ENCODE measurements at regions not wholly inside any gene's neighbourhood (a gene's known extent, or its start where the extent isn't known, plus 50 kb on each side); places are given as distances from the start of the nearest gene placed in this dataset.

DNA sequence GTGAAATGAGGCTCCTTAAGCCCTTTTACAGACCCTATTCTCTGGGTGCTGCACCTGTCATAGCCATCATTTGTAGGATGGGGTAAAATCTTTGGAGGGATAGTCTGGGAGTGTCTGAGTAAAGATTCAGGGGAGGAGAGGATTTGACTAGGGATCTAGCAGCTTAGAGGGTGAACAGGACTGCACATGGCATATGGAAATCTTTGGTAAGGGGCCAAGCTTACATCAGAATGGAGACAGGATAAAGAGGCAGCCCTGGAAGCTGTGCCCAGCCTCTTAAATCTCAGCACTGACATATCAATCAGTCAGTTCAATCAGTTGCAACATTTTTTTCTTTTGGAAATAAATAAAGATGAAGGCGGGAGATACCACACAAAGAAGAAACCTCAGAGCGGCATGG lies 301.8 kb upstream of the CADM1 start (continued):
- TF ChIP-seq ELF1 (IDR thresholded peaks at IDR 0.05) (no peak), USF1 (IDR thresholded peaks at IDR 0.05; ENCODE audit: borderline replicate concordance, low read depth) (no peak), TAF1 (IDR thresholded peaks at IDR 0.05; ENCODE audit: borderline replicate concordance, low read depth, low read length) (no peak), NFIC (IDR thresholded peaks at IDR 0.05; ENCODE audit: borderline replicate concordance) (no peak), TCF12 (IDR thresholded peaks at IDR 0.05) (no peak)

GRCh38 chr11:115803073-115803740 lies 299.0 kb upstream of the CADM1 start:
- no peak for DNase-seq
- Histone ChIP-seq H3K27ac (ENCODE audit: low read depth in 2 of 2, low read length in 1 of 2) (no peak overlapping the region), H4K20me1 (ENCODE audit: insufficient read depth) (no peaks in the 10 kb centered on the region), H3K4me3 (ENCODE audit: low read depth in 2 of 2, low read length in 1 of 2) (no peak overlapping the region), H3F3A (replicated peaks; ENCODE audit: insufficient read depth) (no peaks in the 10 kb centered on the region), H3K9me2 (no peaks in the 10 kb centered on the region), H3K79me2 (ENCODE audit: insufficient read depth) (no peaks in the 10 kb centered on the region), H3K4me2 (no peak overlapping the region), H3K27me3 (ENCODE audit: insufficient read depth) (no peaks in the 10 kb centered on the region), H3K9me3 (no peaks in the 10 kb centered on the region), H2AFZ (ENCODE audit: low read depth) (no peak overlapping the region), H3K9ac (no peak overlapping the region), H3K4me1 (ENCODE audit: control insufficient read depth in 1 of 2, insufficient read depth in 2 of 2, low read depth in 1 of 2, low read length in 1 of 2) (no peaks in the 10 kb centered on the region; a peak in 1 of 4 replicates), H3K36me3 (replicated peaks in 1 of 2; ENCODE audit: control insufficient read depth in 1 of 2, insufficient read depth in 2 of 2, low read length in 1 of 2) (no peaks in the 10 kb centered on the region)
- TF ChIP-seq USF1 (IDR thresholded peaks at IDR 0.05; ENCODE audit: borderline replicate concordance, low read depth) (no peak), ELF1 (IDR thresholded peaks at IDR 0.05) (no peak), CHD2 (IDR thresholded peaks at IDR 0.05; ENCODE audit: low read length, partially characterized antibody) (no peak), EP300 (IDR thresholded peaks at IDR 0.05; ENCODE audit: borderline replicate concordance in 1 of 2, low read depth in 1 of 2, low read length in 1 of 2) (no peak), FOSL2 (IDR thresholded peaks at IDR 0.05; ENCODE audit: borderline replicate concordance, low read depth) (no peak), FOXJ3 (CRISPR knock-in tag; IDR thresholded peaks at IDR 0.05) (no peak), GABPA (IDR thresholded peaks at IDR 0.05; ENCODE audit: low read depth) (no peak)
- ChIA-PET POLR2A (no interaction called here), CTCF (interaction anchor here (1.6 kb wide), 1 partner anchor 15 kb away, joined by 4 read pairs; no protein-coding TSS in a partner anchor)
- WGBS (ENCODE audit: low lambda C conversion rate), result 30% methylated on average over 2 of the region's 2 CpGs

DNA sequence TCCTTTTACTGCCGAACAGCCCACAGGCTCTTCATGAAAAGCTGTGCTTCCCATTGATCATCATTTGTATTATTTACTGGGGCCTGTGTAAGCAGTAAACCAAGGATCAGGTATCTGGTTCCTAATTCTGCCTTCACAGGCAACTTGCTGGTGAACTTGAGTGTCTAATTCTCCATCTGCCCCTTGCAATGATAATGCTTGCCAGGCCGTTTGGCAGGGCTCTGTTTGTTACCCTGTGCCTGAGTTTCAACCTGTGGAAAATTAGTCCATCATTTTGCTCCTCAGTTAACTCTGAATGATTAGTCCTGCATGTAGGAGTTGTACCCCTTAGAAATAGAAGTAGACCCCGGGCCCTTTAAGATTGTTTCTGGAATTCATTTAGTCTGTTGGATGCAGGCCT lies 298.4 kb upstream of the CADM1 start:
- ChIA-PET CTCF (interaction anchor here (1.6 kb wide), 1 partner anchor 16 kb away, joined by 4 read pairs; no protein-coding TSS in a partner anchor), POLR2A (no interaction called here)
- Histone ChIP-seq H3F3A (replicated peaks; ENCODE audit: insufficient read depth) (no peaks in the 10 kb centered on the region), H3K4me1 (ENCODE audit: control insufficient read depth in 1 of 2, insufficient read depth in 2 of 2, low read depth in 1 of 2, low read length in 1 of 2) (no peaks in the 10 kb centered on the region; a peak in 1 of 4 replicates), H2AFZ (ENCODE audit: low read depth) (no peak overlapping the region), H3K9me3 (no peaks in the 10 kb centered on the region), H3K9ac (no peak overlapping the region), H4K20me1 (ENCODE audit: insufficient read depth) (no peaks in the 10 kb centered on the region), H3K9me2 (no peaks in the 10 kb centered on the region), H3K36me3 (replicated peaks in 1 of 2; ENCODE audit: control insufficient read depth in 1 of 2, insufficient read depth in 2 of 2, low read length in 1 of 2) (no peaks in the 10 kb centered on the region), H3K4me3 (ENCODE audit: low read depth in 2 of 2, low read length in 1 of 2) (no peak overlapping the region), H3K79me2 (ENCODE audit: insufficient read depth) (no peaks in the 10 kb centered on the region), H3K27me3 (ENCODE audit: insufficient read depth) (no peaks in the 10 kb centered on the region), H3K4me2 (no peak overlapping the region), H3K27ac (ENCODE audit: low read depth in 2 of 2, low read length in 1 of 2) (no peak overlapping the region)
- WGBS (ENCODE audit: low lambda C conversion rate), result 22% methylated on average over 3 of the region's 3 CpGs
- DNase-seq, result no peak
- TF ChIP-seq, protein P1, sequence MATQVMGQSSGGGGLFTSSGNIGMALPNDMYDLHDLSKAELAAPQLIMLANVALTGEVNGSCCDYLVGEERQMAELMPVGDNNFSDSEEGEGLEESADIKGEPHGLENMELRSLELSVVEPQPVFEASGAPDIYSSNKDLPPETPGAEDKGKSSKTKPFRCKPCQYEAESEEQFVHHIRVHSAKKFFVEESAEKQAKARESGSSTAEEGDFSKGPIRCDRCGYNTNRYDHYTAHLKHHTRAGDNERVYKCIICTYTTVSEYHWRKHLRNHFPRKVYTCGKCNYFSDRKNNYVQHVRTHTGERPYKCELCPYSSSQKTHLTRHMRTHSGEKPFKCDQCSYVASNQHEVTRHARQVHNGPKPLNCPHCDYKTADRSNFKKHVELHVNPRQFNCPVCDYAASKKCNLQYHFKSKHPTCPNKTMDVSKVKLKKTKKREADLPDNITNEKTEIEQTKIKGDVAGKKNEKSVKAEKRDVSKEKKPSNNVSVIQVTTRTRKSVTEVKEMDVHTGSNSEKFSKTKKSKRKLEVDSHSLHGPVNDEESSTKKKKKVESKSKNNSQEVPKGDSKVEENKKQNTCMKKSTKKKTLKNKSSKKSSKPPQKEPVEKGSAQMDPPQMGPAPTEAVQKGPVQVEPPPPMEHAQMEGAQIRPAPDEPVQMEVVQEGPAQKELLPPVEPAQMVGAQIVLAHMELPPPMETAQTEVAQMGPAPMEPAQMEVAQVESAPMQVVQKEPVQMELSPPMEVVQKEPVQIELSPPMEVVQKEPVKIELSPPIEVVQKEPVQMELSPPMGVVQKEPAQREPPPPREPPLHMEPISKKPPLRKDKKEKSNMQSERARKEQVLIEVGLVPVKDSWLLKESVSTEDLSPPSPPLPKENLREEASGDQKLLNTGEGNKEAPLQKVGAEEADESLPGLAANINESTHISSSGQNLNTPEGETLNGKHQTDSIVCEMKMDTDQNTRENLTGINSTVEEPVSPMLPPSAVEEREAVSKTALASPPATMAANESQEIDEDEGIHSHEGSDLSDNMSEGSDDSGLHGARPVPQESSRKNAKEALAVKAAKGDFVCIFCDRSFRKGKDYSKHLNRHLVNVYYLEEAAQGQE (IDR thresholded peaks at IDR 0.05; ENCODE audit: low read depth, low read length), result no peak
- TF ChIP-seq, protein P2, sequence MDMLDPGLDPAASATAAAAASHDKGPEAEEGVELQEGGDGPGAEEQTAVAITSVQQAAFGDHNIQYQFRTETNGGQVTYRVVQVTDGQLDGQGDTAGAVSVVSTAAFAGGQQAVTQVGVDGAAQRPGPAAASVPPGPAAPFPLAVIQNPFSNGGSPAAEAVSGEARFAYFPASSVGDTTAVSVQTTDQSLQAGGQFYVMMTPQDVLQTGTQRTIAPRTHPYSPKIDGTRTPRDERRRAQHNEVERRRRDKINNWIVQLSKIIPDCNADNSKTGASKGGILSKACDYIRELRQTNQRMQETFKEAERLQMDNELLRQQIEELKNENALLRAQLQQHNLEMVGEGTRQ (IDR thresholded peaks at IDR 0.05; ENCODE audit: borderline replicate concordance, low read depth, low read length), result no peak
- TF ChIP-seq RXRA (IDR thresholded peaks at IDR 0.05; ENCODE audit: borderline replicate concordance, low read depth) (no peak), JUND (IDR thresholded peaks at IDR 0.05) (no peak), PBX3 (IDR thresholded peaks at IDR 0.05) (no peak), CHD2 (IDR thresholded peaks at IDR 0.05; ENCODE audit: low read length, partially characterized antibody) (no peak), POLR2AphosphoS5 (IDR thresholded peaks at IDR 0.05; ENCODE audit: low read depth, low read length) (no peak), FOSL2 (IDR thresholded peaks at IDR 0.05; ENCODE audit: borderline replicate concordance, low read depth) (no peak), FOXM1 (IDR thresholded peaks at IDR 0.05; ENCODE audit: low read depth) (no peak)

Measured in SK-N-SH (cell line).